C4-2B (cell line): ENCODE measurements at regions not wholly inside any gene's neighbourhood (a gene's known extent, or its start where the extent isn't known, plus 50 kb on each side); places are given as distances from the start of the nearest gene placed in this dataset.

ENCODE experiments used
- CTCF ChIP-seq: fragments of 450-650 bp; conservative IDR thresholded peaks from 2 replicates; pipeline ENCODE4 v1.5.1; 2017; ENCODE audit warnings: mild to moderate bottlenecking
- ZFX ChIP-seq: fragments of 450-650 bp; IDR thresholded peaks from 2 replicates; pipeline ENCODE4 v1.6.1; 2017

DNA sequence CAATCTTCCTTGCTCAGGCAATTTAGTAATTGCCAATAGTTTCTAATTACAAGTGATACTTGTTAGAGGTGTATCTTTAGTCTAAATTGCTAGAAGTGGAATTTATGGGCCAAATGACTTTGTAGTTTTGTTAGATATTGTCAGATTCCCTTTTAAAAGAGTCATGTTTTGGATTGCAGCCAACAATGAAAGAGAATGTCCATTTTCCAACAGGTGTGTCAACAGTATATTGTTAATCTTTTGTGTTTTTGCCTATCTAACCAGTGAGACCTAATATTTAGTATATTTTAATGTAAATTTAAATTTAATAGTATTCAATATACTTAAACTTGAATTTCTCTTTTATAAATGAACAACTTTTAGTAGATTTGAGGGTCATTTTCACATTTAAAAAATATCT is 259.4 kb upstream of the ETAA1 start:
- TF ChIP-seq CTCF = no peak
- TF ChIP-seq ZFX = no peak
